GM19238 (cell line): ENCODE measurements at regions not wholly inside any gene's neighbourhood (a gene's known extent, or its start where the extent isn't known, plus 50 kb on each side); places are given as distances from the start of the nearest gene placed in this dataset.

Experiments used
- DNase-seq: peaks from one replicate; pipeline ENCODE4 v3.0.0; 2011; ENCODE audit warnings: low spot score; ENCODE audit not compliant: insufficient read length

GRCh38 chr1:229080361-229080760 lies 190.6 kb upstream of the RAB4A start:
- no peak for DNase-seq

GRCh38 chr1:229085291-229085690 lies 185.6 kb upstream of the RAB4A start:
- DNase-seq = no peak

DNA sequence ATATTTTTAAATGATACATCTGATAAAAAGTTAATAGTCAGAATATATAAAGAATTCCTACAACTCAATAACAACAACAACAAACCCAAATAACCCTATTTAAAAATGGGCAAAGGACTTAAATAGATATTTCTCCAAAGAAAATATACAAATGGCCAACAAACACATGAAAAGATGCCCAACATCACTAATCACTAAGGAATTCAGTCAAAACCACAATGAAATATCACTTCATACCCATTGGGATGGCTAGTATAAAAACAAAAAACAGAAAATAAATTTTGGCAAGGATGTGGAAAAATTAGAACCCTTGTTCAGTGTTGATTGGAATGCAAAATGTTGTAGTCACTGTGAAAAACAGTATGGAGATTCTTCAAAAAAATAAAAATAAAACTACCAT lies 184.8 kb upstream of the RAB4A start:
- DNase-seq = no peak

DNA sequence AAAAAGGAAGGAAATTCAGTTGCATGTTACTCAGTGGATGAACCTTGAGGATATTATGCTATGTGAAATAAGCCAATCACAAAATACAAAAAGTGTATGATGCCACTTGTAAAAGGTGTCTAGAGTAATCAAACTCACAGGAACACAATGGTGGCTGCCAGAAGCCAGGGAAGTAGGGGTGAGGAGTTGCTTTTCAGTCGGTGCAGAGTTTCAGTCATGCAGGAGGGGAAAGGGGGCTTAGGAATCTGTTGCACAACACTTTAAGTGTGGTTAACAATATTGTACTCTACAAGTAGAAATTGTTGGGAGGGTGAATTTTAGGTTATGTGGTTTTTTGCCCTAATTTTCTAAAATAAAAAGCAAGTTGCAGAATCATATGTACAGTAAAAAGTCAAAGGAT lies 184.2 kb upstream of the RAB4A start:
- no peak for DNase-seq

DNA sequence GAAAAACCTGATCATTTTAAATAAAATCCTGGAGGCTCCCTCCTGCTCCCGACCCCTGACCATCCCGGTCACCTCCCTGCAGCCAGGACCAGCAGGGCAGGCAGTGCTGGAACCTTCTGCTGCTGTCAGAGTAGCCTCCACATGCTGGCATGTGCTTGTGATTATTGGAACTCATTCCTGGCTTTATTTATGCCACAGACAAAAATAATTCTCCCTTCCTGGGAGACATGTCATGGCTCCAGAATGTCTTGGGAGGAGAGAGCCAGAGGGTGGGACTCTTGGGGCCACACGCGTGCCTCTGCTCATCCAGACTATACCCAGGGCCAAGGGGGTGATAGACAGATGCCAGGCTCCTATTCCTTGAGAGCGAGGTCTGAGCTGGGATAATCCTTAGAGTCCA lies 183.6 kb upstream of the RAB4A start:
- no peak for DNase-seq

DNA sequence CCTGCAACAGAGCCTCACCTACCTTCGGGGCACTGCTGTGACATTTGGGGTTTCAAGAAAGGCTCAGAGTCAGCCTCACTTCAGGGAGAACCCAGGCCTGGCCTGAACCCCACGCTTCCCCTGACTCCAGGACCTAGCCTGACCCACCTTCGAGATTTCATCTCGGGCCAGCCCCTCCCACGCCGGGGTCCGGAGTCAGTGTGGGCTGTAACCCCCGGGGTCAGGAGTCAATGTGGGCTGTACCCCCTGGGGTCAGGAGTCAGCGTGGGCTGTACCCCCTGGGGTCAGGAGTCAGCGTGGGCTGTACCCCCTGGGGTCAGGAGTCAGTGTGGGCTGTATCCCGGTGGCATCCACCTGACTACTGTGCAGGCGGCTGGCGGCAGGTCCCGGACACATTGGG lies 183.0 kb upstream of the RAB4A start:
- DNase-seq = no peak

DNA sequence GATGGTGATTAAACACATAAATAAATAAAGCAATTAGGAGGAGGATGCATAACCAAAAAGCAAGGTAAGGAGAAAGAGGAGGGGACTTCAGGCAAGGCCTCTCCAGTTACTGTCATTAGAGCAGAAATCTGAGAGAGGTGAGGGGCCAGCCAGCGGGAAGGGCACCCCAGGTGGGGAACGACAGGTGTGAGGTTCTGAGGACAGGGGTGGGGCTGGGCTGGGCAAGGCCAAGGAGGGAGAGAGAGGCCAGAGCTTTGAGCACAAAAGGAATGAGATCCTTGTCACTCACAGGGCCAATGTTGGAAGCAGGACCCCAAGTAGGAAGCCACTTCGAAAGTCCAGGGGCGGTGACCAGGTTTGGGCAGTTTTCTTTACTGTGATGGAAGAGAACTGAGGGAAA lies 182.2 kb upstream of the RAB4A start:
- no peak for DNase-seq

GRCh38 chr1:229089586-229090208 lies 181.2 kb upstream of the RAB4A start:
- DNase-seq = no peak

GRCh38 chr1:229091721-229092136 lies 179.2 kb upstream of the RAB4A start:
- no peak for DNase-seq

DNA sequence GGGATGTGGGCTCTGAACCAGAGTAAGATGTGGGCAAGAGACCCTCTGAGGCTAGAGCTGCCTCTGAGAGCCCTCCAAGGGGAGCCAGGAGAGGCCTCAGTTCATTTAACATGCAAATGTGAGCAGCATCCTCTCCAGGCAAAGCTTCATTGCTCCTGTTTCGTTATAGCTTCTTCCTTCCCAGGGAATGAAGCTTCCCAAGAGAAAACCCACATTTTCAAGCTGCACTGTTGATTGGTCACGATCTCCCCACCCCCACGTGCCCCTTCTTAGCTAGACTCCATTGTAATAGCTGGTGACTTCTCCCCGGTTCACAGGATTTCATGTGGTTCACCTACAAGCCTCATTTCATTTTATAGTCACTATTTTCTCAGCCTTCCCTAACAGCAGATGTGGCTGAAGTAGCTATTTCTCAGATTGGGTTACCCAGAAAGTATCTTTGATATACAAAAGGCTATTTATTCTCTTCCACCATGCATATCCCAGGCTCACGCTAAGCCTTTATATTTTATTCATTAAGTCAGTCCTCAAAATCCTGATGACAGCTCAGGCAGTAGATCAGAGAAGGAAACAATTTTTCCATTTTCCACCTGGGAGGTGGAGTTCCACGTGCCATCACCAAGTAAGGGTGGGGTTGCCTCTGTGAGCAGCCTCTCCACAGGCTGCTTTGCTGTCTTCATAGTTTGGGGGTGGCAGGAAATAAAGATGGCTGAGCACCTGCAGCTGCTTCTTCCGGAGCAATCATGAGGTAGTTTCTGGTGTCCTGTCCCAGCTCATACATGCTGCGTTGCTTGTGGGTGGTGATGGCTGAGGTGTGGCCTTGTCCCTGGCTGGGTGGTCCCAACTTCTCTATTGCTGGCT lies 178.3 kb upstream of the RAB4A start:
- DNase-seq = no peak

DNA sequence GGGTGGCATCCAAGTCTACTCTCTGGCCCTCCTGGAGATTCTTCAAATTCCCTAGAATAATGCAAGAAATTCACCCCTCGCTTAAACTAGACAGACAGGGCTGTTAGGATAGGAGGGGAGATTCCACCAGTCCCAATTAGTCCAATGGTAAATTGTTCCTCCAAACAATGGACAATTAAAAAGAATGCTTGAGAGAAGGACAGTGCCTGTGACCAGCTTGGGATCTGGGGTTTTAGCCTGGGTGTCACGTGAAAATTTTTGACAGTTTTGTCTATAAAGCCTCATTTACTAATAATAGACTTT lies 177.7 kb upstream of the RAB4A start:
- DNase-seq = no peak

DNA sequence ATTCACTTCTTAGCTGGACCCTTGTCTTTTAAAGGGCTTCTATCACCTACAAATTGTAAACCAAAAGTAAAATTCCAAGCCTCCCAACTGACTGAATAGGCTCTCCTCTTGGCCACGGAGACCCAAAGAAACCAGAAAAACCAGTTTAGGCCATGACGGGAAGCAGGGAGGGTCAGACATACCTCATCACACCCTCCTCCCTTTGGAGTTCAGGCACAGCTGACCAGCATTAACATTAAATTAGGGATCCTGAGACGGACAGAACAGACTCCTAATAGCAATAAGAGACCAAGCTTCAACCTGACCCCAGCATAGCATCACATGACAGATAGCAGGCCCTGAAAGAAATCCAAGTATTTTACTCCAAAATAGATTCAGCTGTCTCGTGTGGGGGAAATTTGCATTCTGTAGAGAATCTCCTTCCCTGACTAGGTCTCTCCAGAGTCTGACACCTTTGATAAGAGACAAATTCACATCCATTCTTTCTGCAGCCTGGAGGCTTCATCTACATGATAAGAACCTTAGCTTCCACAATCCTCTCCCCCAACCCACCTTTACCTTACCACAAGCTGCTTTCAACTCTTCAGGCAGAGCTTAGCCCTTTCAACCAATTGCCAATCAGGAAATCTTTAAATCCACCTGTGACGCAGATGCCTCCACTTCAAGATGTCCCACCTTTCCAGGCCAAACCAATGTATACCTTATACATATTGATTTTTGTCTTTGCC lies 177.1 kb upstream of the RAB4A start:
- no peak for DNase-seq

DNA sequence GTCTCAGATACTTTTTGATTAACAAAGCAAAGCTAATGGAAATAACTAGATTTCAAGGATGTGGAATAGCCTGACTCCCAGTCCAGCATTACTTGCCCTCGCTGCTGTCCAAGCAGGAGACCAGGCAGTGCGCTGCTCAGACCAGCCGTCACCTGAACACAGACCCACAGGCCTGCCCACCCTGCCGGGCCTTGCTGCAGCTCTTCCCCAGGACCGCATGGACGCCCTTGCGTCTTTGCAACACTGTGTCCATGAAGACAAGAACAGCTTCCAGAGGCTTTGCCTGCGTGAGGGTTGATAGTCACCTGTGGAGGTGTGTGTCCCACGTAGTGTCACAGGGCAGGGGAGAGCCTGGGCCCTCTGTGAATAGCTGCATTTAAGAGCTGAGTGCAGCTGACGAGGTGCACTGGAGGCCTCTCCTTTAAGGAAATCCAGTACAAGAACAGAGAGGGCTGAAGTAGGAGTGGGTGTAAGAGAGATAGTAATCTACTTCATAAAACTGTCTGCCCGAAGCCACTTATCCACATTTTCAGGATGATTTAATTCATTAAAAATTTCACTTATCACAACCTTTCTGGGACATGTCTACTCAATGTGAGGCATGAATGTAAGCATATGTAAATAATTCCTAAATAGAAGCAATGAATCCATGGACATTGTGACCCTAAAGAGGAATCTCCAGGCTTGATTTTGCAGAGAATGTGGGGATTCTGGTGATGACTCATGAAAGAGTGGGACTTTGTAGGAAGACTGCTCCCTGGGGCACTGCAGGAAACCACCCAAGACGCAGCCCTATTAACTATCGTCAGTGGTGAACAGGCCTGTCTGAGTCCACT lies 176.2 kb upstream of the RAB4A start:
- no peak for DNase-seq

- DNase-seq = no peak
Observed at GRCh38 chr1:229095325-229095724, 175.6 kb upstream of the RAB4A start.

DNA sequence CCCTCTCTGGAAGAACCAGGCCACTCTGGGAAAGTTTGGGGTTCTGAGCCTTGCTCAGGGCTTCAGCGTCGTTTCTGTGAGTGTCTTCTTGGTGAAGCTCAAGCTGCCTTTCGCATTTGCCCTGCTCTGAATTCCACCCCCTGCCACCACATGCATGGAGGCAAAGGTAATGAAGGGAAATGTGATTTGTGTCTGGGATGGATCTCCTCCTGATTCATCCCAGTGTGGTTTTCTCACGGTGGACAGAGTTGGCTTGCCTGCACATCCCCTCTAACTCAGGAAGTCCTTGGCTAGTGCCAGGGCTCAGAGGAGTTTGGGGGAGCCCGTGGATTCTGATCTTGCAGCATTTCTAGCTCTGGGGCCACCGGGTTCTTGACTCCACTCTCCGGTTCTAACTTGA lies 173.6 kb upstream of the RAB4A start:
- no peak for DNase-seq

GRCh38 chr1:229098361-229098760 lies 172.6 kb upstream of the RAB4A start:
- DNase-seq = no peak

DNA sequence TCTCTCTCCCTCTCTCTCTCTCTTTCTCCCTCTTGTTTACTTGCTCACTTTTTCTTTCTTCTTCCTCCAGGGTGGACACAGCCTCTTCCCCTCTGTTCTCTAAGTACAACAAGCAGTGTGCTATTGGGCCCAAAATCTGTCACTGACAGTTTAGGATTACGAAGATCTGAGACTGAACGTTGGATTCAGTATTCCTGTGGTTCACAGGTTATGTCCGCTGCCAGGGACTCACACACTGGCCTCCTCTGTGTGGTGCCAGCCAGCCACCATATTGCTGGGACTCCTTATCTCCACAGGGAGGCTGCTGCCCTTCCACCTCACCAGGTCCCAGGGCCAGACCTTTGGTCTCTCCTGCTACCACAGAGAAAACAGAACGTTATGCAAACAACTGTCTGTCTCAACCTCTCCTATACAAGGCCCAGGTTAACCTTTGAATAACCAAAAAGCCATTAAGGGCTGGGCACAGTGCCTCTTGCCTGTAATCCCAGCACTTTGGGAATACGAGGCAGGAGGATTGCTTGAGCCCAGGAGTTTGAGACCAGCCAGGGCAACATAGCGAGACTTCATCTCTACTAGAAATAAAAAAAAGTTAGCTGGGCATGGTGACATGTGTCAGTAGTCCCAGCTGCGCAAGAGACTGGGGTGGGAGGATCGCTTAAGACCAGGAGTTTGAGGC lies 171.9 kb upstream of the RAB4A start:
- DNase-seq = no peak

GRCh38 chr1:229101011-229101871 lies 169.7 kb upstream of the RAB4A start:
- DNase-seq = no peak

- no peak for DNase-seq
Observed at GRCh38 chr1:229102741-229103391, 168.0 kb upstream of the RAB4A start.

DNA sequence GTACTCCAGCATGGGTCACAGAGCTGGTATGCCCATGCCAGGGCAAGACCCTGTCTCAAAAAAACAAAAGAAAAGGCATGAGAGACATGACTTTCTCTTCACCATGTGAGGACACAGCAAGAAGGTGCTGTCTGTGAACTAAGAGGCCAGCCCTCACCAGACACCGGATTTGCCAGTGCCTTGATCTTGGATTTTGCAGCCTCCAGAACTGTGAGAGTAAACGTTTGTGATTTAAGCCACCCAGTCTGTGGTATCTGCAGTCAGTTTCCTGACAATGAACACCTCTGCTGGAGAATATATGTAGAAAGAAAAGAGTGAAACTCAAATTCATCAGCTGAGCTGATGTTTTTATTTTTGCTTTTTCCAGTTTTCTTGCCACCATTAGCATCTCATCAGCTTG lies 166.3 kb upstream of the RAB4A start:
- no peak for DNase-seq
